ENCODE measurements at regions not wholly inside any gene's neighbourhood (a gene's known extent, or its start where the extent isn't known, plus 50 kb on each side); places are given as distances from the start of the nearest gene placed in this dataset.

- no peak overlapping the region for H3K4me2 ChIP-seq (ENCODE audit: low read length, poor library complexity, severe bottlenecking)
- no peaks in the 10 kb centered on the region for H3K27me3 ChIP-seq (ENCODE audit: control insufficient read depth in 1 of 2, insufficient read depth in 1 of 2, low read length in 2 of 2)
- H3K4me1 ChIP-seq (ENCODE audit: control insufficient read depth, insufficient read depth, low read depth, low read length) = peaks cover 2% of the 10 kb centered on the region
- H4K91ac ChIP-seq (ENCODE audit: low read length) = no peak overlapping the region
- H3K9me3 ChIP-seq (ENCODE audit: control insufficient read depth, low read length) = no peaks in the 10 kb centered on the region
- H4K8ac ChIP-seq (ENCODE audit: low read length) = no peak overlapping the region
- H2BK120ac ChIP-seq (ENCODE audit: low read depth, low read length) = no peak overlapping the region
- WGBS = 78% methylated on average over 4 of the region's 4 CpGs
- no peaks in the 10 kb centered on the region for H3K79me1 ChIP-seq (replicated peaks; ENCODE audit: low read length, poor library complexity, severe bottlenecking)
- H2BK5ac ChIP-seq (ENCODE audit: low read depth, low read length, poor library complexity, severe bottlenecking) = no peak overlapping the region
- H3K23ac ChIP-seq (ENCODE audit: low read length in 2 of 2) = no peak overlapping the region
- no peaks in the 10 kb centered on the region for H3K36me3 ChIP-seq (ENCODE audit: control insufficient read depth in 1 of 2, insufficient read depth in 2 of 2, low read depth in 1 of 2, low read length in 2 of 2)
- no peak overlapping the region for H2BK12ac ChIP-seq (ENCODE audit: low read length in 2 of 2)
- no peak overlapping the region for H3K18ac ChIP-seq (ENCODE audit: low read depth in 1 of 2, low read length in 2 of 2)
- H3K4me3 ChIP-seq (ENCODE audit: insufficient read depth in 1 of 2, low read depth in 1 of 2, low read length in 2 of 2) = no peak overlapping the region
- H3K14ac ChIP-seq (ENCODE audit: low read length in 2 of 2) = no peak overlapping the region
- no peak overlapping the region for H3K4ac ChIP-seq (ENCODE audit: low read depth in 1 of 2, low read length in 2 of 2)
- H2BK15ac ChIP-seq (ENCODE audit: low read depth, poor library complexity, severe bottlenecking) = no peak overlapping the region
- no peak overlapping the region for H3K27ac ChIP-seq (ENCODE audit: low read length, poor library complexity, severe bottlenecking)
- H3K9ac ChIP-seq (ENCODE audit: low read length) = no peak overlapping the region
- no peak overlapping the region for H2AFZ ChIP-seq (ENCODE audit: low read depth, low read length)
- no peak overlapping the region for H2AK5ac ChIP-seq (ENCODE audit: low read length, severe bottlenecking)
- DNase-seq = no peak
These were observed 551.3 kb downstream of the NSUN3 start for GRCh38 chr3:94614192-94614591.

DNA sequence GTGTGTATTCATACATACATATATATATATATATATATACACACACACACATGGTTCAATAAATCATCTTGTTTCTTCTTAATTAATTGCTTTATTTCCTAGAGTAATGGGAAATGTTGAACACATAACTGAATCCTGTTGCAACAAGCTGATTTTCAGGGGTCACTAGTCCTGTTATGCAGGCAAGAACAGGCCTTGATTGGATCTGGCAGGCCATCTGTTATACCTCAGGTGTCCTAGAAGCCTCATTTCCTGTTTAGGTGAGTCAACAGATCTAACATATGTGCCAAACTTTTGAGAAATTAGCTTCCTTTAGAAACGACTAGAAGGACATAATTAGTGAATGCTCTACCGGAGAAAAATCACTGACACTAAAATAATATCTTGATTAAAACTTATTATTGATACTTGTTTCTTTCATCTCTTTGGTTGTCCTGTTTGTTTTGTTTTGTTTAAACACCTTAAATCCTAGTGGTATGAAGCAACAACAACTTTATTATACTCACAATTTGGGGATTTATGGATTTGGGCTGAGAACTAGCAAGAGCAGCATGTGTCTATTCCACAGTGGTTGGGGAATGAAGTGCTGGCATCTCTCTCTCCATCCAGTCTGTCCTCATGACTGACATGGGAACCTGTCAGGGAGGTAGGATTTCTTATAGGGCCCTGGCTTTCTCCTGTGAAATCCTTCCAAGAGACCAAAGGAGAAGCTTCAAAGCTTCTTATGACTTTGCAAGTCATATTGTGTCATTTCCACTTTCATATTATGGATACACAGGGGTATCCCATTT, 552.6 kb downstream of the NSUN3 start:
- peak overlapping the region in 1 of 2 experiments; percentile 15 for H3K14ac ChIP-seq (ENCODE audit: low read length in 2 of 2)
- H4K91ac ChIP-seq (ENCODE audit: low read length) = no peak overlapping the region
- no peak overlapping the region for H3K18ac ChIP-seq (ENCODE audit: low read depth in 1 of 2, low read length in 2 of 2)
- H3K23ac ChIP-seq (ENCODE audit: low read length in 2 of 2) = no peak overlapping the region
- no peaks in the 10 kb centered on the region for H3K79me1 ChIP-seq (replicated peaks; ENCODE audit: low read length, poor library complexity, severe bottlenecking)
- H4K8ac ChIP-seq (ENCODE audit: low read length) = no peak overlapping the region
- H3K27me3 ChIP-seq (ENCODE audit: control insufficient read depth in 1 of 2, insufficient read depth in 1 of 2, low read length in 2 of 2) = no peaks in the 10 kb centered on the region
- no peak overlapping the region for H3K4me3 ChIP-seq (ENCODE audit: insufficient read depth in 1 of 2, low read depth in 1 of 2, low read length in 2 of 2)
- no peak overlapping the region for H3K4ac ChIP-seq (ENCODE audit: low read depth in 1 of 2, low read length in 2 of 2)
- H3K4me1 ChIP-seq (ENCODE audit: control insufficient read depth, insufficient read depth, low read depth, low read length) = peaks cover 2% of the 10 kb centered on the region
- no peak overlapping the region for H2BK120ac ChIP-seq (ENCODE audit: low read depth, low read length)
- H2BK15ac ChIP-seq (ENCODE audit: low read depth, poor library complexity, severe bottlenecking) = no peak overlapping the region
- no peaks in the 10 kb centered on the region for H3K9me3 ChIP-seq (ENCODE audit: control insufficient read depth, low read length)
- no peak overlapping the region for H3K9ac ChIP-seq (ENCODE audit: low read length)
- H2BK12ac ChIP-seq (ENCODE audit: low read length in 2 of 2) = no peak overlapping the region
- H2BK5ac ChIP-seq (ENCODE audit: low read depth, low read length, poor library complexity, severe bottlenecking) = no peak overlapping the region
- no peak overlapping the region for H2AK5ac ChIP-seq (ENCODE audit: low read length, severe bottlenecking)
- no peak overlapping the region for H3K27ac ChIP-seq (ENCODE audit: low read length, poor library complexity, severe bottlenecking)
- no peaks in the 10 kb centered on the region for H3K36me3 ChIP-seq (ENCODE audit: control insufficient read depth in 1 of 2, insufficient read depth in 2 of 2, low read depth in 1 of 2, low read length in 2 of 2)
- no CpG with 5 or more reads among the region's 2 CpGs for WGBS
- DNase-seq = no peak
- H2AFZ ChIP-seq (ENCODE audit: low read depth, low read length) = no peak overlapping the region
- no peak overlapping the region for H3K4me2 ChIP-seq (ENCODE audit: low read length, poor library complexity, severe bottlenecking)

GRCh38 chr3:94616833-94617232, 554.0 kb downstream of the NSUN3 start:
- Histone ChIP-seq H3K79me1 (replicated peaks; ENCODE audit: low read length, poor library complexity, severe bottlenecking) (no peaks in the 10 kb centered on the region), H3K4ac (ENCODE audit: low read depth in 1 of 2, low read length in 2 of 2) (no peak overlapping the region), H2BK12ac (ENCODE audit: low read length in 2 of 2) (no peak overlapping the region), H3K4me2 (ENCODE audit: low read length, poor library complexity, severe bottlenecking) (no peak overlapping the region), H3K14ac (ENCODE audit: low read length in 2 of 2) (no peak overlapping the region), H4K91ac (ENCODE audit: low read length) (no peak overlapping the region), H2BK15ac (ENCODE audit: low read depth, poor library complexity, severe bottlenecking) (no peak overlapping the region), H3K9me3 (ENCODE audit: control insufficient read depth, low read length) (no peaks in the 10 kb centered on the region), H3K27me3 (ENCODE audit: control insufficient read depth in 1 of 2, insufficient read depth in 1 of 2, low read length in 2 of 2) (no peaks in the 10 kb centered on the region), H2AK5ac (ENCODE audit: low read length, severe bottlenecking) (no peak overlapping the region), H3K23ac (ENCODE audit: low read length in 2 of 2) (no peak overlapping the region), H4K8ac (ENCODE audit: low read length) (no peak overlapping the region), H2BK5ac (ENCODE audit: low read depth, low read length, poor library complexity, severe bottlenecking) (no peak overlapping the region), H3K36me3 (ENCODE audit: control insufficient read depth in 1 of 2, insufficient read depth in 2 of 2, low read depth in 1 of 2, low read length in 2 of 2) (no peaks in the 10 kb centered on the region), H3K4me1 (ENCODE audit: control insufficient read depth, insufficient read depth, low read depth, low read length) (peaks cover 2% of the 10 kb centered on the region), H3K4me3 (ENCODE audit: insufficient read depth in 1 of 2, low read depth in 1 of 2, low read length in 2 of 2) (no peak overlapping the region), H3K27ac (ENCODE audit: low read length, poor library complexity, severe bottlenecking) (no peak overlapping the region), H2BK120ac (ENCODE audit: low read depth, low read length) (no peak overlapping the region), H3K18ac (ENCODE audit: low read depth in 1 of 2, low read length in 2 of 2) (no peak overlapping the region), H3K9ac (ENCODE audit: low read length) (no peak overlapping the region), H2AFZ (ENCODE audit: low read depth, low read length) (no peak overlapping the region)
- WGBS = 40% methylated on average over 1 of the region's 2 CpGs
- peak; percentile 6 for DNase-seq

- no peak overlapping the region for H4K8ac ChIP-seq (ENCODE audit: low read length)
- H3K4me1 ChIP-seq (ENCODE audit: control insufficient read depth, insufficient read depth, low read depth, low read length) = peaks cover 2% of the 10 kb centered on the region
- H3K14ac ChIP-seq (ENCODE audit: low read length in 2 of 2) = no peak overlapping the region
- H2BK15ac ChIP-seq (ENCODE audit: low read depth, poor library complexity, severe bottlenecking) = no peak overlapping the region
- no peak overlapping the region for H2BK5ac ChIP-seq (ENCODE audit: low read depth, low read length, poor library complexity, severe bottlenecking)
- no peak overlapping the region for H4K91ac ChIP-seq (ENCODE audit: low read length)
- H2AK5ac ChIP-seq (ENCODE audit: low read length, severe bottlenecking) = no peak overlapping the region
- H3K27me3 ChIP-seq (ENCODE audit: control insufficient read depth in 1 of 2, insufficient read depth in 1 of 2, low read length in 2 of 2) = no peaks in the 10 kb centered on the region
- no peak for DNase-seq
- H3K36me3 ChIP-seq (ENCODE audit: control insufficient read depth in 1 of 2, insufficient read depth in 2 of 2, low read depth in 1 of 2, low read length in 2 of 2) = no peaks in the 10 kb centered on the region
- WGBS = no CpG with 5 or more reads among the region's 2 CpGs
- H3K27ac ChIP-seq (ENCODE audit: low read length, poor library complexity, severe bottlenecking) = no peak overlapping the region
- no peaks in the 10 kb centered on the region for H3K79me1 ChIP-seq (replicated peaks; ENCODE audit: low read length, poor library complexity, severe bottlenecking)
- H3K4ac ChIP-seq (ENCODE audit: low read depth in 1 of 2, low read length in 2 of 2) = no peak overlapping the region
- H3K18ac ChIP-seq (ENCODE audit: low read depth in 1 of 2, low read length in 2 of 2) = no peak overlapping the region
- no peak overlapping the region for H2BK120ac ChIP-seq (ENCODE audit: low read depth, low read length)
- H2AFZ ChIP-seq (ENCODE audit: low read depth, low read length) = no peak overlapping the region
- no peak overlapping the region for H3K9ac ChIP-seq (ENCODE audit: low read length)
- H3K23ac ChIP-seq (ENCODE audit: low read length in 2 of 2) = no peak overlapping the region
- H3K4me2 ChIP-seq (ENCODE audit: low read length, poor library complexity, severe bottlenecking) = no peak overlapping the region
- no peak overlapping the region for H2BK12ac ChIP-seq (ENCODE audit: low read length in 2 of 2)
- H3K9me3 ChIP-seq (ENCODE audit: control insufficient read depth, low read length) = no peaks in the 10 kb centered on the region
- H3K4me3 ChIP-seq (ENCODE audit: insufficient read depth in 1 of 2, low read depth in 1 of 2, low read length in 2 of 2) = no peak overlapping the region
These were observed 554.5 kb downstream of the NSUN3 start for GRCh38 chr3:94617312-94617711.
